HepG2 (cell line): ENCODE measurements at regions not wholly inside any gene's neighbourhood (a gene's known extent, or its start where the extent isn't known, plus 50 kb on each side); places are given as distances from the start of the nearest gene placed in this dataset.

ENCODE experiments used
- ASH2L ChIP-seq: fragments of 300-600, 200-600 bp; sonication (generic); IDR thresholded peaks from 2 replicates; pipeline ENCODE4 v1.7.0; 2017; ENCODE audit warnings: low read depth, mild to moderate bottlenecking, moderate library complexity, mixed read lengths, low read length; ENCODE audit not compliant: insufficient read length
- CENPT ChIP-seq: sonication (generic); formaldehyde crosslinking; IDR thresholded peaks from 2 replicates; pipeline ENCODE4 v1.8.0; 2022; ENCODE audit warnings: low read depth, mild to moderate bottlenecking, moderate library complexity, missing genetic modification reagents
- CTCF ChIP-seq: sonication (generic); formaldehyde crosslinking; IDR thresholded peaks from 2 replicates; pipeline ENCODE4 v1.5.0; 2020; ENCODE audit warnings: mild to moderate bottlenecking, missing genetic modification reagents, moderate library complexity
- EZH2 ChIP-seq: conservative IDR thresholded peaks from 2 replicates; pipeline ENCODE4 v1.6.1; 2012; ENCODE audit warnings: mild to moderate bottlenecking, low read depth, low read length, moderate library complexity
- HMGXB4 ChIP-seq, 2 experiments: sonication (generic) in 1 of 2; formaldehyde crosslinking in 1 of 2; IDR thresholded peaks; 2 replicates each; pipeline versions ENCODE4 v1.4.0 to v1.6.1; 2018 to 2020; ENCODE audit warnings: missing genetic modification reagents in 2 of 2, borderline replicate concordance in 1 of 2, low read depth in 1 of 2, mild to moderate bottlenecking in 1 of 2, missing biosample characterization in 1 of 2
- PAWR ChIP-seq: sonication (generic); formaldehyde crosslinking; IDR thresholded peaks from 2 replicates; pipeline ENCODE4 v1.4.0; 2020; ENCODE audit warnings: missing genetic modification reagents, mild to moderate bottlenecking, borderline replicate concordance
- TAF15 ChIP-seq: fragments of 200-400 bp; formaldehyde crosslinking; IDR thresholded peaks from one replicate; pipeline ENCODE4 v1.6.1; 2018; ENCODE audit warnings: mild to moderate bottlenecking, low read depth, low read length; ENCODE audit not compliant: poor library complexity, severe bottlenecking
- THAP8 ChIP-seq: sonication (generic); formaldehyde crosslinking; IDR thresholded peaks from 2 replicates; pipeline ENCODE4 v1.5.1; 2020; ENCODE audit warnings: missing genetic modification reagents, mild to moderate bottlenecking, borderline replicate concordance
- ZFP36 ChIP-seq: fragments of 150-350 bp; IDR thresholded peaks from 2 replicates; pipeline ENCODE4 v1.6.1; 2018; ENCODE audit warnings: borderline replicate concordance, low read length, low read depth; ENCODE audit not compliant: partially characterized antibody
- ZMYM4 ChIP-seq: sonication (generic); formaldehyde crosslinking; IDR thresholded peaks from 2 replicates; pipeline ENCODE4 v1.8.1; 2023; ENCODE audit warnings: mild to moderate bottlenecking, missing genetic modification reagents
- ZNF883 ChIP-seq: sonication (generic); formaldehyde crosslinking; IDR thresholded peaks from 2 replicates; pipeline ENCODE4 v1.5.1; 2020; ENCODE audit warnings: mild to moderate bottlenecking, missing genetic modification reagents; ENCODE audit errors: not compliant biosample characterization

GRCh38 chr2:118580651-118581050 is 266.8 kb downstream of the EN1 start:
- no peak for TF ChIP-seq TAF15
- TF ChIP-seq CENPT, result no peak
- no peak for TF ChIP-seq HMGXB4 (CRISPR knock-in tag; IDR thresholded peaks at IDR 0.05; ENCODE audit: borderline replicate concordance in 1 of 2, low read depth in 1 of 2)
- TF ChIP-seq ZNF883, result no peak
- TF ChIP-seq THAP8 (CRISPR knock-in tag), result no peak
- TF ChIP-seq ZMYM4 (CRISPR knock-in tag), result no peak
- TF ChIP-seq CTCF (CRISPR knock-in tag), result no peak
- TF ChIP-seq PAWR (CRISPR knock-in tag), result no peak
- TF ChIP-seq ASH2L, result no peak
- TF ChIP-seq EZH2, result no peak
- TF ChIP-seq ZFP36, result no peak
